H1 (cell line): ENCODE measurements at regions not wholly inside any gene's neighbourhood (a gene's known extent, or its start where the extent isn't known, plus 50 kb on each side); places are given as distances from the start of the nearest gene placed in this dataset.

ENCODE experiments used
- CTCF ChIA-PET: fragments of 300-600 bp; sonication (Branson Sonifier 250); formaldehyde crosslinking; loops from one replicate; lab custom pipeline; 2021; ENCODE audit not compliant: partially characterized antibody; lab: Charles Lee
- POLR2A ChIA-PET: fragments of 300-600 bp; sonication (Branson Sonifier 250); formaldehyde crosslinking; loops from one replicate; lab custom pipeline; 2021; ENCODE audit warnings: inconsistent platforms; ENCODE audit not compliant: partially characterized antibody; lab: Charles Lee
- DNase-seq, 2 experiments: peaks; one replicate each; pipeline versions ENCODE4 v3.0.0 to v3.0.0-alpha.2; 2010 to 2022; ENCODE audit warnings: low spot score in 2 of 2, low read depth in 1 of 2, mixed read lengths in 1 of 2
- FAIRE-seq: peaks from 2 replicates; lab custom pipeline; 2011; peaks lifted over from hg19 to GRCh38; lab: Jason Lieb, UNC
- H2AFZ ChIP-seq: 2 replicates; pipeline ENCODE4 v1.8.1; 2012; ENCODE audit warnings: low read length, inconsistent platforms
- H2AK5ac ChIP-seq: 2 replicates; pipeline ENCODE4 v1.6.1; 2013; ENCODE audit warnings: low read depth, low read length
- H2BK120ac ChIP-seq: replicated peaks from 2 replicates; pipeline ENCODE3; 2013; ENCODE audit warnings: low read depth, low read length, inconsistent platforms
- H2BK12ac ChIP-seq: 2 replicates; pipeline ENCODE4 v1.6.1; 2013; ENCODE audit warnings: low read depth, low read length
- H2BK15ac ChIP-seq: 2 replicates; pipeline ENCODE4 v1.6.1; 2013; ENCODE audit warnings: low read length
- H2BK20ac ChIP-seq: 2 replicates; pipeline ENCODE4 v1.6.1; 2013; ENCODE audit warnings: low read length
- H2BK5ac ChIP-seq: 2 replicates; pipeline ENCODE4 v1.6.1; 2013; ENCODE audit warnings: low read depth, low read length
- H3K14ac ChIP-seq: 2 replicates; pipeline ENCODE4 v1.6.1; 2013; ENCODE audit warnings: inconsistent platforms; ENCODE audit not compliant: insufficient read length
- H3K18ac ChIP-seq: 2 replicates; pipeline ENCODE4 v1.6.1; 2013; ENCODE audit warnings: low read length; ENCODE audit errors: extremely low read depth
- H3K23ac ChIP-seq: 2 replicates; pipeline ENCODE4 v1.6.1; 2013; ENCODE audit warnings: inconsistent platforms; ENCODE audit not compliant: insufficient read length
- H3K23me2 ChIP-seq: 2 replicates; pipeline ENCODE4 v1.6.1; 2013; ENCODE audit warnings: low read depth, low read length
- H3K27ac ChIP-seq: 2 replicates; pipeline ENCODE4 v1.6.1; 2011; ENCODE audit warnings: low read depth, low read length, inconsistent platforms
- H3K27me3 ChIP-seq, 4 experiments: replicated peaks in 1 of 4; 1 replicate in 1 of 4; 2 replicates in 3 of 4; pipeline versions ENCODE4 v1.6.1 to v1.8.1; 2011 to 2013; ENCODE audit warnings: low read length in 3 of 4, mild to moderate bottlenecking in 3 of 4, inconsistent platforms in 2 of 4, mixed read lengths in 2 of 4, moderate library complexity in 1 of 4; ENCODE audit not compliant: control insufficient read depth in 3 of 4, insufficient read depth in 3 of 4; ENCODE audit errors: extremely low read depth in 1 of 4
- H3K36me3 ChIP-seq, 4 experiments: 2 replicates each; pipeline versions ENCODE4 v1.6.1 to v1.8.1; 2011 to 2013; ENCODE audit warnings: mild to moderate bottlenecking in 4 of 4, low read length in 3 of 4, moderate library complexity in 2 of 4, control low read depth in 1 of 4, inconsistent platforms in 1 of 4; ENCODE audit not compliant: insufficient read depth in 4 of 4, control insufficient read depth in 2 of 4
- H3K4ac ChIP-seq: replicated peaks from 2 replicates; pipeline ENCODE3; 2013; ENCODE audit warnings: low read length, low read depth, mixed read lengths, inconsistent platforms; ENCODE audit not compliant: insufficient read length
- H3K4me1 ChIP-seq, 4 experiments: replicated peaks in 1 of 4; 1 replicate in 1 of 4; 2 replicates in 3 of 4; pipeline versions ENCODE4 v1.6.1 to v1.8.1; 2011 to 2013; ENCODE audit warnings: low read length in 3 of 4, inconsistent platforms in 2 of 4, mixed read lengths in 1 of 4; ENCODE audit not compliant: insufficient read depth in 4 of 4, control insufficient read depth in 3 of 4
- H3K4me2 ChIP-seq, 2 experiments: 2 replicates each; pipeline versions ENCODE4 v1.6.1 to v1.8.1; 2011 to 2013; ENCODE audit warnings: low read depth in 2 of 2, low read length in 2 of 2, control low read depth in 1 of 2, inconsistent platforms in 1 of 2, mild to moderate bottlenecking in 1 of 2; ENCODE audit not compliant: insufficient read depth in 1 of 2
- H3K4me3 ChIP-seq, 4 experiments: fragments of 200-600, 300-600 bp in 1 of 4; sonication (generic), shearing (Covaris generic), sonication (Bioruptor Twin) in 1 of 4; 2 replicates each; pipeline versions ENCODE4 v1.5.1 to v1.8.1; 2011 to 2016; ENCODE audit warnings: low read length in 4 of 4, low read depth in 3 of 4, control low read depth in 2 of 4, inconsistent platforms in 2 of 4, mild to moderate bottlenecking in 2 of 4, mixed read lengths in 1 of 4, moderate library complexity in 1 of 4; ENCODE audit not compliant: insufficient read depth in 2 of 4; ENCODE audit errors: extremely low read depth in 1 of 4
- H3K56ac ChIP-seq: replicated peaks from 2 replicates; pipeline ENCODE3; 2013; ENCODE audit warnings: low read depth, mild to moderate bottlenecking, mixed read lengths, low read length, inconsistent platforms; ENCODE audit not compliant: insufficient read length
- H3K79me1 ChIP-seq: 2 replicates; pipeline ENCODE4 v1.6.1; 2013; ENCODE audit warnings: low read depth, low read length, control low read depth
- H3K79me2 ChIP-seq, 2 experiments: 2 replicates each; pipeline versions ENCODE4 v1.6.1 to v1.8.1; 2012 to 2013; ENCODE audit warnings: low read length in 2 of 2, mild to moderate bottlenecking in 2 of 2, inconsistent platforms in 1 of 2; ENCODE audit not compliant: insufficient read depth in 2 of 2, control insufficient read depth in 1 of 2
- H3K9ac ChIP-seq, 4 experiments: replicated peaks in 1 of 4; 1 replicate in 1 of 4; 2 replicates in 3 of 4; pipeline versions ENCODE4 v1.6.1 to v1.8.1; 2011 to 2013; ENCODE audit warnings: low read depth in 3 of 4, low read length in 3 of 4, control low read depth in 2 of 4, mild to moderate bottlenecking in 2 of 4, moderate library complexity in 2 of 4, inconsistent platforms in 1 of 4; ENCODE audit errors: extremely low read depth in 1 of 4
- H3K9me3 ChIP-seq, 2 experiments: 2 replicates each; pipeline versions ENCODE4 v1.6.1 to v1.8.1; 2012 to 2013; ENCODE audit warnings: mild to moderate bottlenecking in 2 of 2, moderate library complexity in 2 of 2, control low read depth in 1 of 2, inconsistent platforms in 1 of 2, low read depth in 1 of 2, low read length in 1 of 2, mixed read lengths in 1 of 2; ENCODE audit not compliant: insufficient read depth in 2 of 2
- H4K20me1 ChIP-seq, 2 experiments: replicated peaks in 1 of 2; 2 replicates each; pipeline versions ENCODE3 to v1.8.1; 2011 to 2013; ENCODE audit warnings: inconsistent platforms in 2 of 2, low read length in 2 of 2, mild to moderate bottlenecking in 1 of 2; ENCODE audit not compliant: insufficient read depth in 2 of 2, control insufficient read depth in 1 of 2
- H4K5ac ChIP-seq: 2 replicates; pipeline ENCODE4 v1.6.1; 2013; ENCODE audit warnings: low read length, low read depth, mixed read lengths, inconsistent platforms; ENCODE audit not compliant: insufficient read length
- H4K8ac ChIP-seq: 2 replicates; pipeline ENCODE4 v1.8.0; 2013; ENCODE audit warnings: mild to moderate bottlenecking, moderate library complexity, low read length, inconsistent platforms; ENCODE audit not compliant: insufficient read depth; ENCODE audit errors: extremely low read depth
- H4K91ac ChIP-seq: replicated peaks from 2 replicates; pipeline ENCODE3; 2013; ENCODE audit warnings: low read length, mixed read lengths, inconsistent platforms; ENCODE audit not compliant: insufficient read length
- E2F6 ChIP-seq: IDR thresholded peaks from 2 replicates; pipeline ENCODE4 v1.6.1; 2012; ENCODE audit warnings: inconsistent platforms
- EGR1 ChIP-seq: IDR thresholded peaks from 2 replicates; pipeline ENCODE4 v1.6.1; 2011; ENCODE audit warnings: low read depth, low read length, borderline replicate concordance
- SIN3A ChIP-seq, 2 experiments: IDR thresholded peaks in 1 of 2; conservative IDR thresholded peaks in 1 of 2; 2 replicates each; pipeline ENCODE4 v1.6.1; 2011 to 2012; ENCODE audit warnings: low read length in 2 of 2, improper control_type of control experiment in 1 of 2, low read depth in 1 of 2, mild to moderate bottlenecking in 1 of 2
- SIX5 ChIP-seq: IDR thresholded peaks from 2 replicates; pipeline ENCODE4 v1.6.1; 2011; ENCODE audit warnings: mild to moderate bottlenecking, low read depth, low read length
- WGBS, 2 experiments: shearing (Covaris generic) in 1 of 2; methylation state at CpG; one replicate each; pipeline versions ENCODE4 v1.1.6 to v1.1.7; 2013 to 2015; ENCODE audit warnings: low lambda C conversion rate in 2 of 2, mixed read lengths in 2 of 2, inconsistent platforms in 1 of 2, low coverage in 1 of 2, missing lambda C conversion rate in 1 of 2; ENCODE audit not compliant: insufficient replicate concordance in 2 of 2, insufficient coverage in 1 of 2, insufficient read length in 1 of 2; ENCODE audit errors: extremely low coverage in 1 of 2, missing lambda C conversion rate in 1 of 2; 5-methylcytosine and 5-hydroxymethylcytosine counted together

- Histone ChIP-seq H4K20me1 (no peaks in the 10 kb centered on the region), H3K27ac (no peak overlapping the region), H3K4ac (no peak overlapping the region), H3K79me1 (no peaks in the 10 kb centered on the region), H3K9me3 (no peaks in the 10 kb centered on the region), H2BK120ac (no peak overlapping the region), H3K79me2 (no peaks in the 10 kb centered on the region), H2BK12ac (no peak overlapping the region), H3K56ac (no peak overlapping the region), H4K91ac (no peak overlapping the region), H2AFZ (no peak overlapping the region), H2BK5ac (no peak overlapping the region), H3K23me2 (no peaks in the 10 kb centered on the region), H3K4me2 (no peak overlapping the region), H3K18ac (no peak overlapping the region), H3K36me3 (no peaks in the 10 kb centered on the region), H4K8ac (no peak overlapping the region), H3K14ac (no peak overlapping the region), H2AK5ac (no peak overlapping the region), H2BK20ac (no peak overlapping the region), H4K5ac (no peak overlapping the region), H3K4me3 (no peak overlapping the region)
- 77% methylated on average over 2 of the region's 2 CpGs; no CpG with 5 or more reads in 1 of the 2 experiments for WGBS, 2 experiments
- no peak for FAIRE-seq
- ChIA-PET CTCF (interaction anchor here (0.8 kb wide), 1 partner anchor 99 kb away, joined by 5 read pairs; no protein-coding TSS in a partner anchor), POLR2A (no interaction called here)
- DNase-seq: no peak
- TF ChIP-seq SIN3A (conservative IDR thresholded peaks at IDR 0.05 in 1 of 2, IDR thresholded peaks at IDR 0.05 in 1 of 2; ENCODE audit: low read depth in 1 of 2, low read length in 2 of 2): no peak
- TF ChIP-seq SIX5: no peak
- no peak for TF ChIP-seq E2F6
- TF ChIP-seq EGR1: no peak
- TF ChIP-seq, all 59 proteins: peak for 0
- Histone ChIP-seq H3K9ac (no peak overlapping the region), H3K27me3 (no peaks in the 10 kb centered on the region), H3K4me1 (no peaks in the 10 kb centered on the region), H2BK15ac (no peak overlapping the region), H3K23ac (no peak overlapping the region)
Measured at GRCh38 chr12:41697161-41697560, 447.5 kb downstream of the GXYLT1 start.
